ENCODE measurements at regions not wholly inside any gene's neighbourhood (a gene's known extent, or its start where the extent isn't known, plus 50 kb on each side); places are given as distances from the start of the nearest gene placed in this dataset.
"Not testable (repeated sequence)": the region's sequence is repeated elsewhere in the genome, so short reads cannot be mapped to it uniquely, and the experiment has no call there.

- no peak overlapping the region for H3K4me2 ChIP-seq (ENCODE audit: low read length)
- no peaks in the 10 kb centered on the region for H3K27me3 ChIP-seq (ENCODE audit: insufficient read depth, low read length)
- H3F3A ChIP-seq (ENCODE audit: insufficient read depth, low read length), result no peaks in the 10 kb centered on the region
- 0 out of 2 replicates have a peak, but pooled peaks cover 3% of the 10 kb centered on the region for H4K20me1 ChIP-seq (ENCODE audit: insufficient read depth, low read length)
- H3K79me2 ChIP-seq (ENCODE audit: insufficient read depth, low read length), result no peaks in the 10 kb centered on the region
- H3K9ac ChIP-seq (ENCODE audit: low read length), result no peak overlapping the region
- H3K4me3 ChIP-seq (ENCODE audit: low read depth, low read length, poor library complexity, severe bottlenecking), result no peak overlapping the region
- H3K4me1 ChIP-seq (ENCODE audit: insufficient read depth, low read length, severe bottlenecking), result no peaks in the 10 kb centered on the region
- H2AFZ ChIP-seq (ENCODE audit: low read length), result no peak overlapping the region
- H3K27ac ChIP-seq (ENCODE audit: low read depth, low read length, poor library complexity, severe bottlenecking), result no peak overlapping the region
- TF ChIP-seq EZH2 (IDR thresholded peaks at IDR 0.05; ENCODE audit: borderline replicate concordance, low read length), result no peak
- TF ChIP-seq CTCF (IDR thresholded peaks at IDR 0.05; ENCODE audit: low read length), result no peak
- no peaks in the 10 kb centered on the region for H3K9me2 ChIP-seq (ENCODE audit: low read depth, low read length)
- H3K36me3 ChIP-seq (ENCODE audit: insufficient read depth, low read length), result no peaks in the 10 kb centered on the region
- no peaks in the 10 kb centered on the region for H3K9me3 ChIP-seq (ENCODE audit: low read length)
Observed at GRCh38 chr2:198517976-198518375, 713.6 kb downstream of the PLCL1 start.

GRCh38 chr2:198508610-198509009 lies 704.2 kb downstream of the PLCL1 start:
- H3K27ac ChIP-seq (ENCODE audit: low read depth, low read length, poor library complexity, severe bottlenecking); H3K4me2 ChIP-seq (ENCODE audit: low read length); H4K20me1 ChIP-seq (ENCODE audit: insufficient read depth, low read length); H3K36me3 ChIP-seq (ENCODE audit: insufficient read depth, low read length); H3F3A ChIP-seq (ENCODE audit: insufficient read depth, low read length); H3K9me2 ChIP-seq (ENCODE audit: low read depth, low read length); H3K9ac ChIP-seq (ENCODE audit: low read length); H2AFZ ChIP-seq (ENCODE audit: low read length); H3K79me2 ChIP-seq (ENCODE audit: insufficient read depth, low read length); H3K27me3 ChIP-seq (ENCODE audit: insufficient read depth, low read length); H3K4me1 ChIP-seq (ENCODE audit: insufficient read depth, low read length, severe bottlenecking); H3K4me3 ChIP-seq (ENCODE audit: low read depth, low read length, poor library complexity, severe bottlenecking); H3K9me3 ChIP-seq (ENCODE audit: low read length): not testable (repeated sequence)

GRCh38 chr2:198499539-198499938 lies 695.1 kb downstream of the PLCL1 start:
- Histone ChIP-seq H3F3A (ENCODE audit: insufficient read depth, low read length) (no peaks in the 10 kb centered on the region), H3K36me3 (ENCODE audit: insufficient read depth, low read length) (no peaks in the 10 kb centered on the region), H3K9me3 (ENCODE audit: low read length) (no peaks in the 10 kb centered on the region), H3K27me3 (ENCODE audit: insufficient read depth, low read length) (no peaks in the 10 kb centered on the region), H3K4me2 (ENCODE audit: low read length) (no peak overlapping the region), H3K4me1 (ENCODE audit: insufficient read depth, low read length, severe bottlenecking) (no peaks in the 10 kb centered on the region), H3K9ac (ENCODE audit: low read length) (no peak overlapping the region), H2AFZ (ENCODE audit: low read length) (no peak overlapping the region), H3K9me2 (ENCODE audit: low read depth, low read length) (no peaks in the 10 kb centered on the region), H4K20me1 (ENCODE audit: insufficient read depth, low read length) (no peaks in the 10 kb centered on the region), H3K27ac (ENCODE audit: low read depth, low read length, poor library complexity, severe bottlenecking) (no peak overlapping the region), H3K79me2 (ENCODE audit: insufficient read depth, low read length) (no peaks in the 10 kb centered on the region), H3K4me3 (ENCODE audit: low read depth, low read length, poor library complexity, severe bottlenecking) (no peak overlapping the region)
- TF ChIP-seq EZH2 (IDR thresholded peaks at IDR 0.05; ENCODE audit: borderline replicate concordance, low read length) (no peak), CTCF (IDR thresholded peaks at IDR 0.05; ENCODE audit: low read length) (no peak)

GRCh38 chr2:198498516-198498915 lies 694.1 kb downstream of the PLCL1 start:
- H3F3A ChIP-seq (ENCODE audit: insufficient read depth, low read length), result no peaks in the 10 kb centered on the region

More at GRCh38 chr2:198498516-198498915, 694.1 kb downstream of the PLCL1 start:
- H3K4me2 ChIP-seq (ENCODE audit: low read length), result no peak overlapping the region
- H3K4me1 ChIP-seq (ENCODE audit: insufficient read depth, low read length, severe bottlenecking), result no peaks in the 10 kb centered on the region
- no peaks in the 10 kb centered on the region for H3K9me3 ChIP-seq (ENCODE audit: low read length)
- no peak for TF ChIP-seq EZH2 (IDR thresholded peaks at IDR 0.05; ENCODE audit: borderline replicate concordance, low read length)
- TF ChIP-seq CTCF (IDR thresholded peaks at IDR 0.05; ENCODE audit: low read length), result no peak
- no peak overlapping the region for H3K4me3 ChIP-seq (ENCODE audit: low read depth, low read length, poor library complexity, severe bottlenecking)
- H3K36me3 ChIP-seq (ENCODE audit: insufficient read depth, low read length), result no peaks in the 10 kb centered on the region
- H3K27ac ChIP-seq (ENCODE audit: low read depth, low read length, poor library complexity, severe bottlenecking), result no peak overlapping the region
- no peak overlapping the region for H3K9ac ChIP-seq (ENCODE audit: low read length)
- H3K79me2 ChIP-seq (ENCODE audit: insufficient read depth, low read length), result no peaks in the 10 kb centered on the region
- no peaks in the 10 kb centered on the region for H3K27me3 ChIP-seq (ENCODE audit: insufficient read depth, low read length)
- H4K20me1 ChIP-seq (ENCODE audit: insufficient read depth, low read length), result no peaks in the 10 kb centered on the region
- H2AFZ ChIP-seq (ENCODE audit: low read length), result no peak overlapping the region
- H3K9me2 ChIP-seq (ENCODE audit: low read depth, low read length), result no peaks in the 10 kb centered on the region

Data from OCI-LY1 (cell line).